ENCODE measurements at regions not wholly inside any gene's neighbourhood (a gene's known extent, or its start where the extent isn't known, plus 50 kb on each side); places are given as distances from the start of the nearest gene placed in this dataset.

DNA sequence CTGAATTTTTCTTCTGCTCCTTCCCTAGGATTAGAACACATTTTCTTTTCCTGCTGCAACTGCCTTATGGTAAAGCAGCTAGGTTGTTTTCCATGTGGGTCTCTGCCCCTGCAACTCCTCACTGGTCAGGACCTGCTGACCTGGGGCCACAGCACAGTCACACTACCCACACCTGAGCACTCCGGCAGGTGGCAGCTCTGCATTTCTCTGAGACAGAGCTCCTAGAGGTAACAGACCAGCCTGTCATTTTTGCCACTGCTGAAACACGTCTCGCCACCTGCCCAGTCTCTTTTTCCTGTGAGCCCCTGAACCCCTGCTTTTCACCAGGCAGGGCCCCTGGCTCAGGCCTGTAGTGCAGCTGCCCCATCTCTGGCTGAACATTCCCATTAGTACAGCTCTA is 609.6 kb downstream of the HINT1 start:
- Histone ChIP-seq H3K9me3 (no peaks in the 10 kb centered on the region), H3K36me3 (no peaks in the 10 kb centered on the region), H3K4me3 (replicated peaks in 1 of 3) (no peak overlapping the region), H3K27me3 (no peaks in the 10 kb centered on the region), H3K27ac (no peak overlapping the region), H3K4me1 (no peaks in the 10 kb centered on the region)
- DNase-seq, result no peak
- 89 to 92% methylated on average over 3 of the region's 3 CpGs for WGBS, 2 donors
- TF ChIP-seq, protein P1, sequence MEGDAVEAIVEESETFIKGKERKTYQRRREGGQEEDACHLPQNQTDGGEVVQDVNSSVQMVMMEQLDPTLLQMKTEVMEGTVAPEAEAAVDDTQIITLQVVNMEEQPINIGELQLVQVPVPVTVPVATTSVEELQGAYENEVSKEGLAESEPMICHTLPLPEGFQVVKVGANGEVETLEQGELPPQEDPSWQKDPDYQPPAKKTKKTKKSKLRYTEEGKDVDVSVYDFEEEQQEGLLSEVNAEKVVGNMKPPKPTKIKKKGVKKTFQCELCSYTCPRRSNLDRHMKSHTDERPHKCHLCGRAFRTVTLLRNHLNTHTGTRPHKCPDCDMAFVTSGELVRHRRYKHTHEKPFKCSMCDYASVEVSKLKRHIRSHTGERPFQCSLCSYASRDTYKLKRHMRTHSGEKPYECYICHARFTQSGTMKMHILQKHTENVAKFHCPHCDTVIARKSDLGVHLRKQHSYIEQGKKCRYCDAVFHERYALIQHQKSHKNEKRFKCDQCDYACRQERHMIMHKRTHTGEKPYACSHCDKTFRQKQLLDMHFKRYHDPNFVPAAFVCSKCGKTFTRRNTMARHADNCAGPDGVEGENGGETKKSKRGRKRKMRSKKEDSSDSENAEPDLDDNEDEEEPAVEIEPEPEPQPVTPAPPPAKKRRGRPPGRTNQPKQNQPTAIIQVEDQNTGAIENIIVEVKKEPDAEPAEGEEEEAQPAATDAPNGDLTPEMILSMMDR (IDR thresholded peaks at IDR 0.05), result no peak
- TF ChIP-seq POLR2A (IDR thresholded peaks at IDR 0.05), result no peak
- intact Hi-C loops (cut with DNase I), result no loop called here

DNA sequence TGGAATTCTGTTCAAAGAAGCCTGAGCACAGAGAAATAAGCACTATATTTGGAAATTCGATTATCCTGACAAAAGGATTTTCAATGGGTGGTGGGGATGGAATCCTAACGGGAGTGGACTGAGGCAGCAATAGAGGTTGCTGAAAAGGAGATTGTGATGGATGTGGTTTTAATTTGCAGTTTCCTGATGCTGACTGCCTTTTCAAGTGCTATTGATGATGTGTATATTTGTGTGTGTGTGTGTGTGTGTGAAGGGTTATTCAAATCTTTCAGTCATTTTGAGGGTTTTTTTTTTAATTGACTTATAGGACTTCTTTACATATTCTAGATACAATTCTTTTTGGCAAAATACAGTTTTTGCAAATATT is 614.5 kb downstream of the HINT1 start:
- WGBS, 2 donors, result 56 to 64% methylated on average over 2 of the region's 2 CpGs
- intact Hi-C loops (cut with DNase I), result no loop called here
- H3K4me3 ChIP-seq (replicated peaks in 1 of 3), result no peak overlapping the region
- no peaks in the 10 kb centered on the region for H3K27me3 ChIP-seq
- no peak for TF ChIP-seq POLR2A (IDR thresholded peaks at IDR 0.05)
- TF ChIP-seq, protein P1 (IDR thresholded peaks at IDR 0.05), result no peak
- DNase-seq, result no peak
- no peaks in the 10 kb centered on the region for H3K4me1 ChIP-seq
- H3K9me3 ChIP-seq, result no peaks in the 10 kb centered on the region
- H3K27ac ChIP-seq, result no peak overlapping the region
- H3K36me3 ChIP-seq, result no peaks in the 10 kb centered on the region

DNA sequence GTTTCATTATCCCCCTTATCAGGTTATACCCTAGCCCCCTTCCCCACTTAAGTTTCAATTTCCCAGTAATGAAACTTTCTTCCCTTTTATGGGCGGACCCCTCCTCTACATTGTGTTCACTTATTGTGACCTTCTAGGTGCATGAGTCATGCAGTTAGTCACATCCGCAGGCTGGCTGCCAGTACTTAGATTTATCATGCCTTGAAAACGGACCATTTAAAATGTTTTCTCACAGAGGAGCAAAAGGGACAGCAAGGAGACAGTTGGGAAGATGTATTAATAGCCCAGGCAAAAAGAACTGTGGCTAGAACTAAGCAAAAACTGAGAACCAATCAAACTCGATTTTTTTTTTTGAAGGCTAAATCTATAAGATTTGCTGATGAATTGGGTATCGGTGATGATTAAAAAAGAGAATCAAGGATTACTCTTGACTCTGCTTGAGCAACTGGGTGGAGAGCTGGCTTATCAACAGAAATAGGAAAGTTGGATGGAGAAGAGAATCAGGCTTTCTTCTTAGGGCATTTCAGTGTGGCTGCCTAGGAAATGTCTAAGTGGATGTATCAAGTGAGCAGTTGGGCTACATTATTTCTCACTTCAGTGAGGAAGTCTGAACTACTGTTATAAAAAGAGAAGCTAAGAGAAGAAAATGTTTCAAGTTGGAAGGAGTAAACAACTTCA is 615.0 kb downstream of the HINT1 start:
- no peaks in the 10 kb centered on the region for H3K27me3 ChIP-seq
- H3K36me3 ChIP-seq, result no peaks in the 10 kb centered on the region
- DNase-seq, result no peak
- intact Hi-C loops (cut with DNase I), result no loop called here
- no peaks in the 10 kb centered on the region for H3K4me1 ChIP-seq
- WGBS, 2 donors, result 72 to 77% methylated on average over 5 of the region's 5 CpGs
- no peak for TF ChIP-seq POLR2A (IDR thresholded peaks at IDR 0.05)
- TF ChIP-seq, protein P1 (IDR thresholded peaks at IDR 0.05), result no peak
- no peak overlapping the region for H3K27ac ChIP-seq
- no peak overlapping the region for H3K4me3 ChIP-seq (replicated peaks in 1 of 3)
- H3K9me3 ChIP-seq, result no peaks in the 10 kb centered on the region

DNA sequence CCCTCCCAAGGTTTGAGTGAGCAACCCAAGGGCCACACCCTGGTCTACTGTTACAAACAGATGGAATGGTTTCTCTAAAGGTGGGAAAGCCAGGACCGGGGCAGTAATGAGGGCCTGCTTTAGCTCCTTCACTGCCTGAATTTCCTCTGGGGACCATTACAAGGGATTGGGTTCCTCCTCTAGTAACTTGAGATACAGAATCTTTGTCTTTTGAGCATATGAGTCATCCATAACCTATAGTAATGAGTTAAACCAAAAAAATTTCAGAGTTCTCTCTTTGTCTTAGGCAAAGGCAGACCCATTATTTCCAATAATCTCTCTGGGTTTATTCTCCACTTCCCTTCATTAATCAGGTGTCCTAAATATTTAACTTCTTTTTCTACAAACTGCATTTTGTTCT is 618.8 kb downstream of the HINT1 start:
- intact Hi-C loops (cut with DNase I), result no loop called here
- no peak overlapping the region for H3K4me3 ChIP-seq (replicated peaks in 1 of 3)
- no peaks in the 10 kb centered on the region for H3K4me1 ChIP-seq
- WGBS, 2 donors, result 92 to 93% methylated on average over 1 of the region's 1 CpG
- H3K27me3 ChIP-seq, result no peaks in the 10 kb centered on the region
- DNase-seq, result no peak
- no peak overlapping the region for H3K27ac ChIP-seq
- no peaks in the 10 kb centered on the region for H3K9me3 ChIP-seq
- TF ChIP-seq, protein P1 (IDR thresholded peaks at IDR 0.05), result no peak
- TF ChIP-seq POLR2A (IDR thresholded peaks at IDR 0.05), result no peak
- H3K36me3 ChIP-seq, result no peaks in the 10 kb centered on the region

DNA sequence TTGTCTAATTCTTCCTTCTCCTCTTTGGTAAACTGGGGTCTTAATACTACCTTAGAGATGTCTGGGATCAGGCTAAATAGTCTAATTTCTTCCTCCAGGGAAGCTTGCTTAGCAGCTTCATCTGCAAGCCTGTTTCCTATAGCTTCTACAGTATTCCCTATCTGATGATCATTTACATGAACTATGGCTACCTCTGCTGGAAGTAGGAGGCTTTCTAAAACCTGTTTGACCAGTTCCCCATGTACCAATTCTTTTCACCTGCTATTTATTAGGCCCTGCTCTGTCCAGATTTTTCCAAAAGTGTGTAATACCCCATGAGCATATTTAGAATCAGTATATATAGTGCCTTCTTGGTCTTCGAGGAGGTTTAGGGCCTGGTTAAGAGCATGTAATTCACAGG is 619.8 kb downstream of the HINT1 start:
- no peaks in the 10 kb centered on the region for H3K36me3 ChIP-seq
- H3K4me3 ChIP-seq (replicated peaks in 1 of 3), result no peak overlapping the region
- DNase-seq, result no peak
- H3K9me3 ChIP-seq, result no peaks in the 10 kb centered on the region
- TF ChIP-seq POLR2A (IDR thresholded peaks at IDR 0.05), result no peak
- TF ChIP-seq, protein P1 (IDR thresholded peaks at IDR 0.05), result no peak
- WGBS, 2 donors, result 63 to 72% methylated on average over 1 of the region's 1 CpG
- H3K27ac ChIP-seq, result no peak overlapping the region
- intact Hi-C loops (cut with DNase I), result no loop called here
- no peaks in the 10 kb centered on the region for H3K4me1 ChIP-seq
- no peaks in the 10 kb centered on the region for H3K27me3 ChIP-seq

Data from thyroid gland (tissue), 4 donors.